HG02623 (cell line): ENCODE measurements at regions not wholly inside any gene's neighbourhood (a gene's known extent, or its start where the extent isn't known, plus 50 kb on each side); places are given as distances from the start of the nearest gene placed in this dataset.

Experiments
- ATAC-seq: cut with Tn5 transposase; IDR thresholded peaks from one replicate; pipeline ENCODE4 v1.9.1; 2021; ENCODE audit warnings: moderate library complexity; ENCODE audit not compliant: unreplicated experiment

- no peak for ATAC-seq
These were observed 200.7 kb upstream of the PDE5A start for GRCh38 chr4:119829326-119829725.

GRCh38 chr4:119825696-119826095, 197.1 kb upstream of the PDE5A start:
- ATAC-seq = no peak

- no peak for ATAC-seq
These were observed 195.3 kb upstream of the PDE5A start for GRCh38 chr4:119823891-119824290.

GRCh38 chr4:119823045-119823444, 194.4 kb upstream of the PDE5A start:
- no peak for ATAC-seq

GRCh38 chr4:119816473-119816872, 187.9 kb upstream of the PDE5A start:
- no peak for ATAC-seq

- ATAC-seq = no peak
These were observed 181.4 kb upstream of the PDE5A start for GRCh38 chr4:119810001-119810400.

- ATAC-seq = no peak
These were observed 175.8 kb upstream of the PDE5A start for GRCh38 chr4:119804404-119804803.

- no peak for ATAC-seq
These were observed 168.8 kb upstream of the PDE5A start for GRCh38 chr4:119797238-119797894.

GRCh38 chr4:119795986-119796578, 167.5 kb upstream of the PDE5A start:
- ATAC-seq = no peak

GRCh38 chr4:119794681-119795080, 166.1 kb upstream of the PDE5A start:
- ATAC-seq = no peak

- ATAC-seq = no peak
These were observed 165.5 kb upstream of the PDE5A start for GRCh38 chr4:119794113-119794512.

- ATAC-seq = no peak
These were observed 160.0 kb upstream of the PDE5A start for GRCh38 chr4:119788349-119789266.

- no peak for ATAC-seq
These were observed 157.4 kb upstream of the PDE5A start for GRCh38 chr4:119785963-119786362.

GRCh38 chr4:119783189-119783983, 154.8 kb upstream of the PDE5A start:
- no peak for ATAC-seq

GRCh38 chr4:119781044-119781443, 152.4 kb upstream of the PDE5A start:
- ATAC-seq = no peak

GRCh38 chr4:119774840-119775239, 146.2 kb upstream of the PDE5A start:
- no peak for ATAC-seq

- no peak for ATAC-seq
These were observed 137.3 kb upstream of the PDE5A start for GRCh38 chr4:119765951-119766350.

GRCh38 chr4:119765469-119765868, 136.9 kb upstream of the PDE5A start:
- ATAC-seq = no peak

- no peak for ATAC-seq
These were observed 134.8 kb upstream of the PDE5A start for GRCh38 chr4:119763386-119763785.

- ATAC-seq = no peak
These were observed 127.0 kb upstream of the PDE5A start for GRCh38 chr4:119755599-119755998.

- ATAC-seq = no peak
These were observed 124.3 kb upstream of the PDE5A start for GRCh38 chr4:119752936-119753335.
